Ecto neural progenitor cell (in vitro differentiated cells): ENCODE measurements at regions not wholly inside any gene's neighbourhood (a gene's known extent, or its start where the extent isn't known, plus 50 kb on each side); places are given as distances from the start of the nearest gene placed in this dataset.

Experiments
- DNase-seq: peaks from one replicate; pipeline ENCODE4 v3.0.0-alpha.2; 2018; ENCODE audit warnings: low spot score

- DNase-seq, result no peak
Measured at GRCh38 chr4:184528713-184529112, 54.4 kb upstream of the IRF2 start.

- DNase-seq, result no peak
Measured at GRCh38 chr4:184528051-184528450, 53.7 kb upstream of the IRF2 start.

GRCh38 chr4:184526228-184526627 lies 51.9 kb upstream of the IRF2 start:
- DNase-seq, result no peak
